BE2C (cell line): ENCODE measurements at regions not wholly inside any gene's neighbourhood (a gene's known extent, or its start where the extent isn't known, plus 50 kb on each side); places are given as distances from the start of the nearest gene placed in this dataset.
"Not testable (repeated sequence)": the region's sequence is repeated elsewhere in the genome, so short reads cannot be mapped to it uniquely, and the experiment has no call there.

Experiments
- DNase-seq: peaks from one replicate; pipeline ENCODE4 v3.0.0-alpha.2; 2020
- H3K27me3 ChIP-seq: fragments of 250-450 bp; sonication (Bioruptor Pico); 2 replicates; pipeline ENCODE4 v1.5.1; 2020; ENCODE audit warnings: mild to moderate bottlenecking
- H3K36me3 ChIP-seq: fragments of 250-450 bp; sonication (Bioruptor Pico); 2 replicates; pipeline ENCODE4 v1.5.1; 2020; ENCODE audit warnings: mild to moderate bottlenecking
- H3K4me1 ChIP-seq: fragments of 250-450 bp; sonication (Bioruptor Pico); 2 replicates; pipeline ENCODE4 v1.5.1; 2020
- H3K4me3 ChIP-seq: 2 replicates; pipeline ENCODE4 v1.5.1; 2011; ENCODE audit warnings: low read depth, low read length
- H3K9me3 ChIP-seq: fragments of 250-450 bp; sonication (Bioruptor Pico); 2 replicates; pipeline ENCODE4 v1.5.1; 2020
- TF ChIP-seq, protein P1 (sequence below): IDR thresholded peaks from 2 replicates; pipeline ENCODE4 v1.5.1; 2012; ENCODE audit warnings: mild to moderate bottlenecking, low read depth, low read length

DNA sequence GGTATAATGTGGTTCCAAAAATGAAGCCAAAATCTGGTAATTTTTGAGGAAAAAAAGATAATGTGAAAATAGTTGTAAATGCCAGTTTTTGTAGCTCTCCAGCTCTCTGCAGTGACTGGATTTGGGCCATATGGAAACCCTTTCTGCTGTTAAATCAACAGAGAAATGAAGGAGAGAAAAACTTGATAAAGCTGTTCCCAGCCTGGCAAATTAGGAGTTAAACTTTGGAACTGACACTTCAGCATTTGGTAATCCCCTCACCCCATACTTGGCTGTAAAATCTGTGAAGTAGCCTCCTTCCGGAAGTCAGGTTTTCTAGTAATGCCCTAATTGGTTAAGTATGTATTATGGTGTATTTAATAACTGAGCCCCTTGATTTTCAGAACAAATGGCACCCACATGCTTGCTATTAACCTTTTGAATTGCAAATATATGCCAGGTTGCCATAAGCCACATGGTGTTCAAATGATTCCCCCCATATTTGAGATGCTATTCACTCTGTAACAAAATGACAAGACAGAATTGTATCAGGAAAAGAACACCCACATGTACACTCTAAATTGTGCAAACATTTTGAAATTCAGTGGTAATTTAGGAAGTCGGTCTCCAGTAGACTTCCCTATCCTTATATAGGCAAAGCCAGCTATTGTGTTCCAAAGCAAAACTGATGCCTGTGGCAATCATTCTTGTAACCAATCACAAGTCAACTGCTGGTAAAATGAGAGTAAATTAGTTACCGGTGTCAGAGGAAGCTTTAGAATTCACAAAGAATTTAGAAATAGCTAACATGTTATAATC is 96.3 kb upstream of the ADAMTS3 start:
- TF ChIP-seq, protein P1, sequence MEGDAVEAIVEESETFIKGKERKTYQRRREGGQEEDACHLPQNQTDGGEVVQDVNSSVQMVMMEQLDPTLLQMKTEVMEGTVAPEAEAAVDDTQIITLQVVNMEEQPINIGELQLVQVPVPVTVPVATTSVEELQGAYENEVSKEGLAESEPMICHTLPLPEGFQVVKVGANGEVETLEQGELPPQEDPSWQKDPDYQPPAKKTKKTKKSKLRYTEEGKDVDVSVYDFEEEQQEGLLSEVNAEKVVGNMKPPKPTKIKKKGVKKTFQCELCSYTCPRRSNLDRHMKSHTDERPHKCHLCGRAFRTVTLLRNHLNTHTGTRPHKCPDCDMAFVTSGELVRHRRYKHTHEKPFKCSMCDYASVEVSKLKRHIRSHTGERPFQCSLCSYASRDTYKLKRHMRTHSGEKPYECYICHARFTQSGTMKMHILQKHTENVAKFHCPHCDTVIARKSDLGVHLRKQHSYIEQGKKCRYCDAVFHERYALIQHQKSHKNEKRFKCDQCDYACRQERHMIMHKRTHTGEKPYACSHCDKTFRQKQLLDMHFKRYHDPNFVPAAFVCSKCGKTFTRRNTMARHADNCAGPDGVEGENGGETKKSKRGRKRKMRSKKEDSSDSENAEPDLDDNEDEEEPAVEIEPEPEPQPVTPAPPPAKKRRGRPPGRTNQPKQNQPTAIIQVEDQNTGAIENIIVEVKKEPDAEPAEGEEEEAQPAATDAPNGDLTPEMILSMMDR = no peak
- Histone ChIP-seq H3K36me3 (no peaks in the 10 kb centered on the region), H3K4me1 (no peaks in the 10 kb centered on the region), H3K4me3 (no peak overlapping the region), H3K9me3 (no peaks in the 10 kb centered on the region), H3K27me3 (no peaks in the 10 kb centered on the region)
- no peak for DNase-seq

DNA sequence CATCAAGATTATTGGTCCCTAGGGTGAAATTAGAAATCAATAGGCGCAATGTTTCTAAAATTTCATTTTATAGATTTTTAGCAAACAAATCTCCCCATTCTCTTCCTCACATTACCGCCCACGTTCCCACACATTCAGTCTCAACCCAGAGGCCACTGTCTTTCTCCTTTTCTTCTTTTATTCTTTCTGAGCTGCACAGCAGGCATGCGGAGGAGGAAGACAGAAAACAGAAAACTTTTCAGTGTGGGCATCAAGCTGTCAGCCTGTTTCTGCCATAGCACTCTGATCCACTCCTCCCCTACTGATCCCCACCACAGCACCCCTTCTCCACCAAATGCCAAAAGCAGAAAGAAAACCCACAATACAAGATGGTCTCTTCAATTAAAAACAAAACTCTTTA is 94.8 kb upstream of the ADAMTS3 start:
- TF ChIP-seq, protein P1 = no peak
- Histone ChIP-seq H3K27me3 (no peaks in the 10 kb centered on the region), H3K36me3 (no peaks in the 10 kb centered on the region), H3K4me3 (no peak overlapping the region), H3K9me3 (no peaks in the 10 kb centered on the region), H3K4me1 (no peaks in the 10 kb centered on the region)
- no peak for DNase-seq

DNA sequence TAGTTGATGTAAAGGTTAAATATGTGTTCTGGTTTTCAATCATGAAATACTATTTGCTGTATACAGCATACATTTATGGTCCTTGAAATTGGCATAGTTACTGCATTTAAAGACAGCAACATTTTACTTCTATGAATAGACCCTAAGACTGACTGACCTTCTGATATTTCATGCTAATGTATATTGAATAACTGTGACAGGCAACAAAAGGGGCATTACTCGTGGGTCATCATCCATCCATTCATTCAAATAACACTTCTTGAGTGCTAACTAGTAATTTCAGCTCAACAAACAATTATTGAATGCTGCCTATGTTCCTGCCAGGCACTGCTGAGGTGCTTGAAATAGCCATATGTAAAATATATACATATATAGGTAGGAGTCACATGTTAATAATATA is 92.8 kb upstream of the ADAMTS3 start:
- no peaks in the 10 kb centered on the region for H3K9me3 ChIP-seq
- no peaks in the 10 kb centered on the region for H3K4me1 ChIP-seq
- no peak overlapping the region for H3K4me3 ChIP-seq
- no peak for DNase-seq
- TF ChIP-seq, protein P1 = no peak
- no peaks in the 10 kb centered on the region for H3K36me3 ChIP-seq
- H3K27me3 ChIP-seq = no peaks in the 10 kb centered on the region

- no peak for DNase-seq
- TF ChIP-seq, protein P1 = no peak
- H3K27me3 ChIP-seq = no peaks in the 10 kb centered on the region
- peaks cover 5% of the 10 kb centered on the region for H3K9me3 ChIP-seq
- H3K4me3 ChIP-seq = no peak overlapping the region
- H3K4me1 ChIP-seq = 0 out of 2 replicates have a peak, but pooled peaks cover 2% of the 10 kb centered on the region
- no peaks in the 10 kb centered on the region for H3K36me3 ChIP-seq
Observed at GRCh38 chr4:72641611-72642010, 72.6 kb upstream of the ADAMTS3 start.

- not testable (repeated sequence) for H3K4me1 ChIP-seq, H3K27me3 ChIP-seq, H3K9me3 ChIP-seq, H3K4me3 ChIP-seq, DNase-seq, H3K36me3 ChIP-seq
Observed at GRCh38 chr4:72636866-72637265, 67.8 kb upstream of the ADAMTS3 start.

GRCh38 chr4:72635931-72636330 is 66.9 kb upstream of the ADAMTS3 start:
- H3K9me3 ChIP-seq, H3K4me1 ChIP-seq, H3K36me3 ChIP-seq, H3K27me3 ChIP-seq, DNase-seq, H3K4me3 ChIP-seq: not testable (repeated sequence)

DNA sequence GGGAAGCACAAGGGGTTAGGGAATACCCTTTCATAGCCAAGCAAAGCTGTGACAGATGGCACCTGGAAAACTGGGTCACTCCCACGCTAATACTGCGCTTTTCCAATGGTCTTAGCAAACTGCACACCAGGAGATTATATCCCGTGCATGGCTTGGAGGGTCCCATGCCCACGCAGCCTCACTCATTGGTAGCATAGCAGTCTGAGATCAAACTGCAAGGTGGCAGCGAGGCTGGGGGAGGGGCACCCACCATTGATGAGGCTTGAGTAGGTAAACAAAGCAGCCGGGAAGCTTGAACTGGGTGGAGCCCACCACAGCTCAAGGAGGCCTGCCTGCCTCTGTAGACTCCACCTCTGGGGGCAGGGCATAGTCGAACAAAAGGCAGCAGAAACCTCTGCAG is 63.2 kb upstream of the ADAMTS3 start:
- not testable (repeated sequence) for H3K4me1 ChIP-seq, H3K36me3 ChIP-seq, DNase-seq, H3K9me3 ChIP-seq, H3K4me3 ChIP-seq, H3K27me3 ChIP-seq

- TF ChIP-seq, protein P1 = no peak
- DNase-seq = peak; percentile 11
- Histone ChIP-seq H3K36me3 (no peaks in the 10 kb centered on the region), H3K4me3 (no peak overlapping the region), H3K27me3 (no peaks in the 10 kb centered on the region), H3K4me1 (no peaks in the 10 kb centered on the region), H3K9me3 (no peaks in the 10 kb centered on the region)
Observed at GRCh38 chr4:72631296-72631695, 62.3 kb upstream of the ADAMTS3 start.
